Pancreas (tissue), 10 donors: ENCODE measurements at regions not wholly inside any gene's neighbourhood (a gene's known extent, or its start where the extent isn't known, plus 50 kb on each side); places are given as distances from the start of the nearest gene placed in this dataset.
A peak's percentile ranks its signal among the peaks of the same experiment; 100 is the strongest.

Source experiments
- ATAC-seq, 4 donors: fragments of 200-7000 bp; cut with Tn5 transposase; one replicate each; pipeline versions ENCODE4 v1.8.0 to v1.9.1; 2020; ENCODE audit warnings: mild to moderate bottlenecking in 4 of 4, moderate library complexity in 4 of 4
- DNase-seq, 6 donors: peaks; one replicate each; pipeline ENCODE4 v3.0.0-alpha.2; 2020
- FAIRE-seq: peaks from 2 replicates; lab custom pipeline; 2012; peaks lifted over from hg19 to GRCh38; lab: Jason Lieb, UNC
- H3K27ac ChIP-seq, 4 donors: fragments of 200-600 bp; sonication (generic); 1 replicate in 3 of 4; 2 replicates in 1 of 4; pipeline versions ENCODE4 v1.5.0 to v1.8.0; 2020
- H3K27me3 ChIP-seq, 4 donors: fragments of 200-600 bp; one replicate each; pipeline ENCODE4 v1.8.0; 2021
- H3K36me3 ChIP-seq, 3 donors: fragments of 200-600 bp; sonication (generic) in 1 of 3; one replicate each; pipeline versions ENCODE4 v1.5.0 to v1.8.0; 2020 to 2021
- H3K4me1 ChIP-seq, 3 donors: fragments of 200-600 bp; one replicate each; pipeline ENCODE4 v1.8.0; 2021
- H3K4me3 ChIP-seq, 4 donors: fragments of 200-600 bp; sonication (generic) in 2 of 4; one replicate each; pipeline versions ENCODE4 v1.5.0 to v1.8.0; 2020 to 2021
- H3K9me3 ChIP-seq, 4 donors: fragments of 200-600 bp; one replicate each; pipeline ENCODE4 v1.8.0; 2021
- WGBS, 2 donors: extraction: QIAGEN DNeasy Blood & Tissue Kit; methylation state at CpG; one replicate each; pipeline ENCODE4 v1.1.7; 2013; 5-methylcytosine and 5-hydroxymethylcytosine counted together
- intact Hi-C, 3 donors: fragments of 100-400 bp; cut with DNase I; formaldehyde crosslinking; loops; one replicate each; pipeline versions ENCODE4 v1.11.1 to v1.14.2; 2022
- TF ChIP-seq, protein P1 (sequence below), 4 donors: fragments of 200-600 bp; sonication (generic) in 3 of 4; IDR thresholded peaks; one replicate each; pipeline versions ENCODE4 v1.5.0 to v1.8.0; 2021; ENCODE audit warnings: antibody characterized with exemption in 4 of 4
- donor health status: healthy with polysubstance abuse.
- donor health status: DM: no; HTN: no; CAD: no; lungs with moderate emphysema.
- donor health status: DM: no; HTN: no; CAD: no.
- donor health status: control.
- donor health status: control.
- donor health status: Bipolar disorder and iron deficiency.
- donor health status: DM: yes; HTN: yes; CAD: no.
- donor health status: DM: no; HTN: no; CAD: no.
- donor health status: DM: no; HTN: no; CAD: no.
- donor health status: DM: yes; HTN: yes; CAD: no.

DNA sequence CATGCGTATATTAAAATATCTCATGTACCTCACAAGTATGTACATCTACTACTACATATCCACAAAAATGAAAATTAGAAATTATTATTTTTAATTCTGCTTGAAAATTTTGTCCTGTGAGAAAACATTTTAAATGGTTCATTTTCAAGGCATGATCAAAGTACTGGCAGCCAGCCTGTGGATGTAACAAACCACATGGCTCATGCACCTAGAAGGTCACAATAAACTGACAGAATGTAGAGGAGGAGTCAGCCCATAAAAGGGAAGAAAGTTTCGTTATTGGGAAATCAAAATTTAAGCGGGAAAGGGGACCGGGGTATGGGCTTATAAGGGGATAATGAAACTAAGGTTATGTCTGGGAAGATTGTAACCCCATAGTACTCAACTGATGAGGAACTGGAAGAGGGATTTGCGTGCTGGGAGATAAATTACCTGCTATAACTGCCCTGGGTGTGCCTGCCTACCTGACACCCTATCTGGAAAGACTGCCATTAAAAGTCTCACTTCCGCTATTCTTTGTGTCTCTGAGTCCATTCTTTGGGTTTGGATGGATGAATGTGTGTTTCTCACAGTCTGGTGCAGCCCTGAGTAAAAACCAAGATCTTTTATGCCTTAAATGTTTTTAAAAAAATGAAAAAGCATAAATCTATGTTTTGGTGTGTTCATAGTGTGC, 62.2 kb upstream of the PCED1B start:
- Histone ChIP-seq H3K9me3 (no peaks in the 10 kb centered on the region), H3K4me3 (no peak overlapping the region), H3K4me1 (no peaks in the 10 kb centered on the region), H3K27ac (no peak overlapping the region), H3K27me3 (no peaks in the 10 kb centered on the region), H3K36me3 (no peaks in the 10 kb centered on the region)
- intact Hi-C loops = no loop called here
- FAIRE-seq (no peak), ATAC-seq (no peak), DNase-seq (no peak)
- WGBS, 2 donors = 77 to 81% methylated on average over 6 of the region's 6 CpGs
- TF ChIP-seq, protein P1, sequence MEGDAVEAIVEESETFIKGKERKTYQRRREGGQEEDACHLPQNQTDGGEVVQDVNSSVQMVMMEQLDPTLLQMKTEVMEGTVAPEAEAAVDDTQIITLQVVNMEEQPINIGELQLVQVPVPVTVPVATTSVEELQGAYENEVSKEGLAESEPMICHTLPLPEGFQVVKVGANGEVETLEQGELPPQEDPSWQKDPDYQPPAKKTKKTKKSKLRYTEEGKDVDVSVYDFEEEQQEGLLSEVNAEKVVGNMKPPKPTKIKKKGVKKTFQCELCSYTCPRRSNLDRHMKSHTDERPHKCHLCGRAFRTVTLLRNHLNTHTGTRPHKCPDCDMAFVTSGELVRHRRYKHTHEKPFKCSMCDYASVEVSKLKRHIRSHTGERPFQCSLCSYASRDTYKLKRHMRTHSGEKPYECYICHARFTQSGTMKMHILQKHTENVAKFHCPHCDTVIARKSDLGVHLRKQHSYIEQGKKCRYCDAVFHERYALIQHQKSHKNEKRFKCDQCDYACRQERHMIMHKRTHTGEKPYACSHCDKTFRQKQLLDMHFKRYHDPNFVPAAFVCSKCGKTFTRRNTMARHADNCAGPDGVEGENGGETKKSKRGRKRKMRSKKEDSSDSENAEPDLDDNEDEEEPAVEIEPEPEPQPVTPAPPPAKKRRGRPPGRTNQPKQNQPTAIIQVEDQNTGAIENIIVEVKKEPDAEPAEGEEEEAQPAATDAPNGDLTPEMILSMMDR (IDR thresholded peaks at IDR 0.05) = no peak

DNA sequence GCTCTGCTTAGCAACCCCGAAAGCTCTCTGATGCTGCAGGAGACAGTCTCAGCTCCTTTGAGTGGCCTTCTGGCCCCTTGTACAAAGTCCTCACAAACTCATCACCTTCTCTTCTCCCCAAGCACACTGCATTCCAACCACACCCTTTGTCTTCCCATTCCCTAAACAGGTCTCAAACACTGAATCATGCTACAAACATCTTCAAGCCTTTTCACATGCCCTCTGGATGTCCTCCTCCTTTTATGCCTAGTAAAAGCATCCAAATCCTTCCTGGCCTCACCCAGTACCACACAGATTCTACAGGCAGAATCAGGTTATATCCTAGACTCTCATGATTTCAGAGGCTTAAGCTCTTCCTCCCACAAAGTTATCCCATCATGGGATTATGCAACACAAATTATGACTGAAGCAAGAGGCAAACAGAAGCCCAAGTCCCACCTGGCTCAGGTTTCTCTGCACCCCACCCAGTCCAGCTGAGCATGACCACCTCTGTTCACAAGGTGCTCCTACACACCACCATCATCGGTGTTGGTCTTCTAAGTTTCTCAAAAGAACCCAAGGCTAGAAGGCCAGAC, 61.4 kb upstream of the PCED1B start:
- Histone ChIP-seq H3K36me3 (no peaks in the 10 kb centered on the region), H3K9me3 (no peaks in the 10 kb centered on the region), H3K4me3 (no peak overlapping the region), H3K27me3 (no peaks in the 10 kb centered on the region), H3K4me1 (no peaks in the 10 kb centered on the region), H3K27ac (no peak overlapping the region)
- no peak for FAIRE-seq
- no peak for DNase-seq
- 74 to 82% methylated on average over 2 of the region's 2 CpGs for WGBS, 2 donors
- TF ChIP-seq, protein P1 (IDR thresholded peaks at IDR 0.05) = no peak
- ATAC-seq = no peak
- intact Hi-C loops = no loop called here

DNA sequence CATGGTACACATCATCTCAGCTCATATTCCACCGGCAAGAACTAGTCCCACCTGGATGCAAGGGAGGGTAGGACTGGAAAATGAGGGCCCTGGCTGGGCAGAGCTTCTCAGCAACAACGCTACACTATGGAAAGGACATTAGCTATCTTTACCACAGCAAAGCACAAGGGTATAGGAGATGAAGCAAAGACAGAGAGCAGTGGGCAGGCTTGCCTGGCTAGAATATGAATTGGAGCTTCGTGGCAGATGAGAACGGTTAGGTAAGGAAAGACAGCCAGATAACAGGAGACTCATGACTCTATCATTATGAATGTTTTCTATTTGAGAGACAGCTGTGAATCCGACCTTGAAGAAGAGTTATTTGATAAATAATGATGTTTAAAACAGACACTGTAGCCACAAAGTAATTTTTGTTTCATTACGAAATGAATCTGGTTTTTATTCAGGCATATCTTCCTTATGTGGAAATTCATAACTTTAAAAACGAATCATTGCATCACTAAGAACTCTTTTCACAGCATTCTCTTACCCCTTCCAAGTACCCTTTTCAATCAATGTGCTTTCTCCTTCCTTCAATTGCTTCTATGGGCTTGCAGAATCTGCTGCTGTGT, 59.1 kb upstream of the PCED1B start:
- Histone ChIP-seq H3K27me3 (no peaks in the 10 kb centered on the region), H3K4me1 (no peaks in the 10 kb centered on the region), H3K27ac (no peak overlapping the region), H3K9me3 (no peaks in the 10 kb centered on the region), H3K4me3 (no peak overlapping the region), H3K36me3 (no peaks in the 10 kb centered on the region)
- TF ChIP-seq, protein P1 (IDR thresholded peaks at IDR 0.05) = no peak
- DNase-seq (no peak), FAIRE-seq (no peak), ATAC-seq (no peak)
- intact Hi-C loops = no loop called here
- WGBS, 2 donors = 58% methylated on average over 7 of the region's 7 CpGs

DNA sequence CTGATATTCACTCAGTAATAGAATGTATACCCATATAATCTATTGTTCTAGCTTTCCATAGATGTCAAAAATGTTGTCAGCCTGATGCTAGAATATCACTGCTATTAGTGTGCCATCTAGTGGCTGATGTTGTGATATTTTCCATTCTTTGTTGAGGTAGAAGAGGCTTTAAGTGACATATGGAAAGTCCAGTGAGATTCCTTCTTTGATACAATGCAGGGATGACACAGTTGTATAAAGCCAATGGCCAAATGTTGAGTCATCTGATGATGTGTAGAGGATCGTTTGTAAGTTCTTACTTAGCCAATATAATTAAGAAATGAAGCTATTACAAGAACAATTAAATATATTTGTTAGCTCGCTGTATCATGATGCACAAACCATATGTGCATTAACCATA, 58.1 kb upstream of the PCED1B start:
- no peaks in the 10 kb centered on the region for H3K36me3 ChIP-seq
- no peaks in the 10 kb centered on the region for H3K9me3 ChIP-seq
- TF ChIP-seq, protein P1 (IDR thresholded peaks at IDR 0.05) = peak; percentile 19 to 63 (median 36)
- FAIRE-seq = peak; percentile 91
- ATAC-seq = peak; percentile 50 to 75 (median 64)
- H3K4me3 ChIP-seq = no peak overlapping the region
- 49% methylated on average over 2 of the region's 2 CpGs for WGBS, 2 donors
- no peak overlapping the region for H3K27ac ChIP-seq
- no peak for DNase-seq
- no peaks in the 10 kb centered on the region for H3K4me1 ChIP-seq
- no peaks in the 10 kb centered on the region for H3K27me3 ChIP-seq
- intact Hi-C loops = no loop called here

DNA sequence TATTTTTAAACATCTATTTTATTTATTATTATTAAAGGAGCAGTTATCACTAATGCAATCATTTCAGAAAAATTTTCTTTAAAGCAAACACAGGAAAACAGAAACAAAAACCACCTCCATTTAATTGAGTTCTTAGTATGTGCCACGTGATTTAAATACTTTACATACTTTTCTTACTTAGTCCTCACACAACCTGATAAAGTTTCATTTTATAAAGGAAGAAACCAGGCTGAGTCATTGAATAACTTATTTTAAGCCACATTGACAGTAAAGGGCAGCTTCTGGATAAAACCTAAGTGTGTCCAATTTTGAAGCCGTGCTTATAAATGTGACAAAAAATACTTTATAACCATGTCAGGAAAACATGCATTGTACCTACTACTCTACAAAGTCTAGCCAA, 57.1 kb upstream of the PCED1B start:
- H3K4me1 ChIP-seq = no peaks in the 10 kb centered on the region
- no peaks in the 10 kb centered on the region for H3K9me3 ChIP-seq
- FAIRE-seq = no peak
- TF ChIP-seq, protein P1 (IDR thresholded peaks at IDR 0.05) = no peak
- intact Hi-C loops = no loop called here
- H3K27me3 ChIP-seq = no peaks in the 10 kb centered on the region
- no peak overlapping the region for H3K4me3 ChIP-seq
- WGBS, 2 donors = 18 to 26% methylated on average over 2 of the region's 2 CpGs
- H3K27ac ChIP-seq = no peak overlapping the region
- DNase-seq = no peak
- H3K36me3 ChIP-seq = no peaks in the 10 kb centered on the region
- ATAC-seq = peak in 1 of 4 donors; percentile 37
